Left ventricle myocardium inferior (tissue), 1 donor: ENCODE measurements at regions not wholly inside any gene's neighbourhood (a gene's known extent, or its start where the extent isn't known, plus 50 kb on each side); places are given as distances from the start of the nearest gene placed in this dataset.

Experiments
- DNase-seq: peaks from one replicate; pipeline ENCODE4 v3.0.0-alpha.2; 2020
- H3K27ac ChIP-seq: fragments of 200-600 bp; replicated peaks from 2 replicates; pipeline ENCODE4 v1.8.0; 2021
- H3K27me3 ChIP-seq: fragments of 200-600 bp; 2 replicates; pipeline ENCODE4 v1.8.0; 2021; ENCODE audit warnings: low read depth
- H3K36me3 ChIP-seq: fragments of 200-600 bp; 2 replicates; pipeline ENCODE4 v1.8.0; 2021
- H3K4me1 ChIP-seq: fragments of 200-600 bp; 2 replicates; pipeline ENCODE4 v1.8.0; 2021
- H3K4me3 ChIP-seq: fragments of 200-600 bp; 2 replicates; pipeline ENCODE4 v1.8.0; 2021; ENCODE audit warnings: mild to moderate bottlenecking, moderate library complexity
- H3K9me3 ChIP-seq: fragments of 200-600 bp; replicated peaks from 2 replicates; pipeline ENCODE4 v1.8.0; 2021
- CTCF ChIP-seq: fragments of 200-600 bp; IDR thresholded peaks from 2 replicates; pipeline ENCODE4 v1.8.0; 2021; ENCODE audit warnings: antibody characterized with exemption, mild to moderate bottlenecking, borderline replicate concordance
- intact Hi-C: fragments of 100-400 bp; cut with micrococcal nuclease; formaldehyde crosslinking; loops from one replicate; pipeline ENCODE4 v1.11.0; 2022
- donor health status: DM: no; HTN: yes; CAD: no; lungs with severe emphysema.

DNA sequence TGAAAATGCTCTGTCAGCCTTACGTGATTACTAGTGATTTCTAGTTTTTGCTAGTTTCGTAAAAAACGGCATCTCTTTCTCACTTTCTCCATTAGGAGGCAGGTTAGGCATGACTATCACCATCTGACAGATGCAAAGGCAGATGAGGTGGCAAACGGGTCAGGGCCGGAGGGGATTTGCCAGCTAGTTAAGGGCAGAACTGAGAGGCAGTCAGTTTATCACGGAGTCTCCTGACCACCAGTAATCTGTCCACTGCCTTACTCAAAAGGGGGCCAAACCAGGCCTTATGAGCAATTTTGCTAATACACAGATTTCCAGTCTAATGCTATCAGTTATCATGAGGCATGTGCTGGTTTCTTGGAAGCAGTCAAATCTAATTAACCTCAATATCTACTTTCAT, 159.3 kb downstream of the TSEN15 start:
- no peak for TF ChIP-seq CTCF
- no peaks in the 10 kb centered on the region for H3K27me3 ChIP-seq
- no peak overlapping the region for H3K4me3 ChIP-seq
- H3K4me1 ChIP-seq: peaks cover 18% of the 10 kb centered on the region
- H3K9me3 ChIP-seq: no peaks in the 10 kb centered on the region
- no peak for DNase-seq
- no peaks in the 10 kb centered on the region for H3K36me3 ChIP-seq
- intact Hi-C loops: no loop called here
- no peak overlapping the region for H3K27ac ChIP-seq

GRCh38 chr1:184212649-184213314, 161.3 kb downstream of the TSEN15 start:
- intact Hi-C loops: no loop called here
- Histone ChIP-seq H3K27ac (no peak overlapping the region), H3K4me1 (peaks cover 10% of the 10 kb centered on the region), H3K36me3 (no peaks in the 10 kb centered on the region), H3K9me3 (no peaks in the 10 kb centered on the region), H3K4me3 (no peak overlapping the region), H3K27me3 (no peaks in the 10 kb centered on the region)
- no peak for TF ChIP-seq CTCF
- DNase-seq: no peak

DNA sequence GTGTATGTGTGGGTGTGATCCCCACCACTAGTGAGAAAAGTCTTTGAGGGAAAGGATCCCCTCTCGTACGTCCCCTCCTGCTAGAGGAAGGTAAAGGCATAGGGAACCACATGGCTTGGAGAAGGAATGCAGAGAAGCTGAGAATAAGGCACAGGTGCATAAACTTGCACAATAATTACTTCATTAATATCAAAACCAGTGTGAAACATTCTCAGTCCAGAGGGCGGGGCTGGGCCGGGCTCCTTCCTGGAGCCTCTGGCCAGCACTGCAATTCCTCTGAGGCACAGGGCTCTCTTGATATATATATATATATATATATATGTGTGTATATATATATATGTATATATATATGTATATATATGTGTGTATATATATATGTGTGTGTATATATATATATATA, 162.6 kb downstream of the TSEN15 start:
- Histone ChIP-seq H3K27ac (no peak overlapping the region), H3K36me3 (no peaks in the 10 kb centered on the region), H3K27me3 (no peaks in the 10 kb centered on the region), H3K9me3 (no peaks in the 10 kb centered on the region), H3K4me1 (peaks cover 10% of the 10 kb centered on the region), H3K4me3 (no peak overlapping the region)
- no peak for DNase-seq
- TF ChIP-seq CTCF: no peak
- intact Hi-C loops: no loop called here

- TF ChIP-seq CTCF: no peak
- no peak for DNase-seq
- intact Hi-C loops: no loop called here
- H3K27me3 ChIP-seq: no peaks in the 10 kb centered on the region
- H3K9me3 ChIP-seq: no peaks in the 10 kb centered on the region
- H3K27ac ChIP-seq: no peak overlapping the region
- no peaks in the 10 kb centered on the region for H3K36me3 ChIP-seq
- H3K4me1 ChIP-seq: peaks cover 2% of the 10 kb centered on the region
- H3K4me3 ChIP-seq: no peak overlapping the region
These were observed 163.9 kb downstream of the TSEN15 start for GRCh38 chr1:184215274-184215925.

- no peak for TF ChIP-seq CTCF
- H3K4me1 ChIP-seq: peaks cover 4% of the 10 kb centered on the region
These were observed 167.0 kb downstream of the TSEN15 start for GRCh38 chr1:184218458-184219075.

More at GRCh38 chr1:184218458-184219075, 167.0 kb downstream of the TSEN15 start:
- DNase-seq: no peak
- Histone ChIP-seq H3K27ac (no peak overlapping the region), H3K4me3 (no peak overlapping the region), H3K9me3 (no peaks in the 10 kb centered on the region), H3K36me3 (no peaks in the 10 kb centered on the region), H3K27me3 (no peaks in the 10 kb centered on the region)
- intact Hi-C loops: no loop called here
